ENCODE measurements at regions not wholly inside any gene's neighbourhood (a gene's known extent, or its start where the extent isn't known, plus 50 kb on each side); places are given as distances from the start of the nearest gene placed in this dataset.

- TF ChIP-seq RAD21 (IDR thresholded peaks at IDR 0.05; ENCODE audit: low read depth) (peak; percentile 32; the same call in 1 of the 2 replicates), CTCF (IDR thresholded peaks at IDR 0.05 in 2 of 3, conservative IDR thresholded peaks at IDR 0.05 in 1 of 3; ENCODE audit: borderline replicate concordance in 1 of 3, insufficient read depth in 1 of 3, low read depth in 2 of 3, low read length in 2 of 3) (peak; percentile 30 to 58 (median 47); a peak in 5 of 6 replicates), YY1 (IDR thresholded peaks at IDR 0.05; ENCODE audit: extremely low read depth, insufficient replicate concordance, low read depth, low read length) (no peak)
- DNase-seq (ENCODE audit: low read depth, low spot score) (peak; percentile 8), ATAC-seq (peak; percentile 77)
- BruUV-seq (replicated peaks), result no TSS peak
- Histone ChIP-seq H4K20me1 (ENCODE audit: insufficient read depth) (no peaks in the 10 kb centered on the region), H3K9ac (ENCODE audit: low read length) (no peak overlapping the region), H3K9me3 (ENCODE audit: control insufficient read depth in 1 of 2, insufficient read depth in 1 of 2, low read depth in 1 of 2, low read length in 2 of 2) (no peaks in the 10 kb centered on the region), H3K27ac (ENCODE audit: low read depth, low read length) (no peak overlapping the region), H3K36me3 (ENCODE audit: control insufficient read depth in 1 of 2, insufficient read depth in 2 of 2, low read length in 2 of 2) (no peaks in the 10 kb centered on the region), H3K79me2 (ENCODE audit: insufficient read depth, low read length) (no peaks in the 10 kb centered on the region), H3K4me1 (ENCODE audit: control insufficient read depth in 1 of 2, insufficient read depth in 2 of 2, low read length in 2 of 2) (no peaks in the 10 kb centered on the region), H3K4me2 (ENCODE audit: low read length) (no peak overlapping the region), H3K27me3 (ENCODE audit: insufficient read depth, low read length) (no peaks in the 10 kb centered on the region), H3K4me3 (replicated peaks in 1 of 2; ENCODE audit: low read depth in 1 of 2, low read length in 2 of 2) (no peak overlapping the region), H2AFZ (ENCODE audit: low read depth, low read length, poor library complexity, severe bottlenecking) (no peak overlapping the region), H3K9me2 (ENCODE audit: insufficient read depth) (no peaks in the 10 kb centered on the region)
- ChIA-PET CTCF (interaction anchor here (0.6 to 1.8 kb wide), 5 partner anchors 111 to 335 kb away, joined by 3 to 4 read pairs (median 3); no protein-coding TSS in a partner anchor), RAD21 (ENCODE audit: low non-redundant PET in 1 of 2, low total read pairs in 2 of 2, uncharacterized antibody in 2 of 2, unreplicated experiment in 2 of 2) (no interaction called here), POLR2A (no interaction called here)
- intact Hi-C loops (cut with micrococcal nuclease), result loop anchor here (1.0 kb wide), 2 partner anchors 132 to 213 kb away; no protein-coding TSS in a partner anchor
Observed at GRCh38 chr5:9898319-9898718, 268.2 kb upstream of the TAS2R1 start.

- POLR2A ChIA-PET, result no interaction called here
- no peak overlapping the region for H3K9ac ChIP-seq (ENCODE audit: low read length)
- RAD21 ChIA-PET (ENCODE audit: low non-redundant PET in 1 of 2, low total read pairs in 2 of 2, uncharacterized antibody in 2 of 2, unreplicated experiment in 2 of 2), result no interaction called here
- CTCF ChIA-PET, result no interaction called here
- no peaks in the 10 kb centered on the region for H3K9me2 ChIP-seq (ENCODE audit: insufficient read depth)
- no peaks in the 10 kb centered on the region for H3K79me2 ChIP-seq (ENCODE audit: insufficient read depth, low read length)
- H3K4me2 ChIP-seq (ENCODE audit: low read length), result no peak overlapping the region
- no TSS peak for BruUV-seq (replicated peaks)
- H3K27me3 ChIP-seq (ENCODE audit: insufficient read depth, low read length), result peaks cover 4% of the 10 kb centered on the region; the same call in 1 of the 2 replicates
- no peaks in the 10 kb centered on the region for H3K9me3 ChIP-seq (ENCODE audit: control insufficient read depth in 1 of 2, insufficient read depth in 1 of 2, low read depth in 1 of 2, low read length in 2 of 2)
- ATAC-seq, result no peak
- H3K4me3 ChIP-seq (replicated peaks in 1 of 2; ENCODE audit: low read depth in 1 of 2, low read length in 2 of 2), result no peak overlapping the region
- H2AFZ ChIP-seq (ENCODE audit: low read depth, low read length, poor library complexity, severe bottlenecking), result no peak overlapping the region
- intact Hi-C loops (cut with micrococcal nuclease), result no loop called here
- no peaks in the 10 kb centered on the region for H3K4me1 ChIP-seq (ENCODE audit: control insufficient read depth in 1 of 2, insufficient read depth in 2 of 2, low read length in 2 of 2)
- no peak for DNase-seq (ENCODE audit: low read depth, low spot score)
- H4K20me1 ChIP-seq (ENCODE audit: insufficient read depth), result no peaks in the 10 kb centered on the region
- no peak overlapping the region for H3K27ac ChIP-seq (ENCODE audit: low read depth, low read length)
- H3K36me3 ChIP-seq (ENCODE audit: control insufficient read depth in 1 of 2, insufficient read depth in 2 of 2, low read length in 2 of 2), result no peaks in the 10 kb centered on the region
- TF ChIP-seq CBX3 (IDR thresholded peaks at IDR 0.05; ENCODE audit: low read depth), result no peak
- no peak for TF ChIP-seq RAD21 (IDR thresholded peaks at IDR 0.05; ENCODE audit: low read depth)
- no peak for TF ChIP-seq REST (IDR thresholded peaks at IDR 0.05; ENCODE audit: low read depth)
- no peak for TF ChIP-seq MAX (IDR thresholded peaks at IDR 0.05)
- no peak for TF ChIP-seq ELF1 (IDR thresholded peaks at IDR 0.05; ENCODE audit: borderline replicate concordance, low read depth)
- TF ChIP-seq EZH2phosphoT487 (IDR thresholded peaks at IDR 0.05; ENCODE audit: borderline replicate concordance), result no peak
- TF ChIP-seq FOSL1 (IDR thresholded peaks at IDR 0.05; ENCODE audit: low read depth), result no peak
- TF ChIP-seq TCF7L2 (IDR thresholded peaks at IDR 0.05; ENCODE audit: borderline replicate concordance, extremely low read depth, insufficient read depth, insufficient read length), result no peak
- TF ChIP-seq SRF (IDR thresholded peaks at IDR 0.05; ENCODE audit: low read depth), result no peak
- TF ChIP-seq CTCF (IDR thresholded peaks at IDR 0.05 in 2 of 3, conservative IDR thresholded peaks at IDR 0.05 in 1 of 3; ENCODE audit: borderline replicate concordance in 1 of 3, insufficient read depth in 1 of 3, low read depth in 2 of 3, low read length in 2 of 3), result no peak
Observed at GRCh38 chr5:9895302-9895645, 265.1 kb upstream of the TAS2R1 start.
